ENCODE measurements at regions not wholly inside any gene's neighbourhood (a gene's known extent, or its start where the extent isn't known, plus 50 kb on each side); places are given as distances from the start of the nearest gene placed in this dataset.
"Not testable (repeated sequence)": the region's sequence is repeated elsewhere in the genome, so short reads cannot be mapped to it uniquely, and the experiment has no call there.

DNA sequence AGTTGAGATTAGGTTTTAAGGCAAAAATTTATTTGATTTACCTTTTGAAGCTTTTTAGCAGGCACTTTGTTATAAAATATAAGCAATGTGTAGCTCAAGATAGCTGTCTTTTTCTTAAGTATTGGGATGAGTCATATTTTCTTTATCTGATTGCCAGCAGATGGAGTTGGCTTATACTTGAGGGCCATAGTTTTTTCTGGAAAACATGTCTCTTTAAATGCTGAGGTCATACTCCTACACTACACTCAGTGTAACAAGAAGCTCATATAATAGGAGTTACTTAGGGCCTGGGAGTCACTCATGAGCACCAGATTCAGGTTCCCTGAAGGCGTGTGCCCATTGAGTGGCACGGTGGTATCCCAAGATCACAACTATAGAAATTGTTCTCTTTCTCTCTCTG, 579.8 kb downstream of the EDEM1 start:
- no peak for DNase-seq

DNA sequence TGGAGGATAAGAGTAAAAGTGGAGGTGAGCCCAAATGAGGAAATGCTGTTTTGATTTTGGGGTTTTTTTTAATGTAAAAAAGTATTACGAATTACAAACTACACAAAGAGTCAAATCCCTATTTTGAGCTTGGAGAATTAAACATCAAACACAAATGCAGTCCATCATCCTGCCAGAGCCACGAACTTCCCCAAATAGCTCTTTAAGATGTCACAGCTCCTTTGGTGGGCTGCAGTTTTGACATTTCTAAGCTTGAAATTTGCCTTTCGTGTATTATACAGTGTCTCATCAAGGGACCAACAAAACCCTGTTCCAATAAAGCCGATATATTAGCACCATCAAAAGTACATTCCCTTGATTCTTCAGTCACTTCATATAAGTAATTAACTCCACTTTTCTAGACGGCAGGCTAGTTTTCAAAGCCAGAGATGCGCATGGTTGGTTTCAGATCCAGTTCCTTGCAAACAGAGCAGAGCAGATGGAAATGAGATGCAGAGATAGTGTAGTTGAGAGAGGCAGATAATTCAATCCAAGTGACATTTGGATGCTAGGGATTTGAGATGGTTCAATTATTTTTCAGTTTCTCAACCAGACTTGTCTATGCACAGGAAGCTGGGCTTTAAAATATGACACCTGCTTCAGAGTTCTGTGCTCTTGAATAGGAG, 580.9 kb downstream of the EDEM1 start:
- DNase-seq: no peak

DNA sequence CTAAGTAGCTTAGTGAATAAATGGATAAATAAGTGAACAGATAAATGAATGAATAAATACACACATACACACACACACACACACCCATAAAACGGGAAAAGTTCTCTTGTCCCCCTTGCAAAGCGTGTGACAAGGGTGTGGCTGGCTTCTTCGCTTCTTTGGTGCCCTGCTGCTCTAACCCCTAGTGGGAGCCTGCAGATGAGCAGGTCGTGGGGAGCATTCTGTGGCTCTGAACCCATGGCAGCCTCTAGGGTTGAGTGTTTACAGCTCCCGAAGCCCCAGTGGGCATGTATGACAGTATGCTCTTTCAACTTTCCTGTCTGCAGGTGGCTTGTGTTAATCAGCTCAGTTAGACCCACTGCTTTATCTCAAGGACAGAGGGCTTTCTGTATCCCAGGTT, 582.3 kb downstream of the EDEM1 start:
- no peak for DNase-seq

DNA sequence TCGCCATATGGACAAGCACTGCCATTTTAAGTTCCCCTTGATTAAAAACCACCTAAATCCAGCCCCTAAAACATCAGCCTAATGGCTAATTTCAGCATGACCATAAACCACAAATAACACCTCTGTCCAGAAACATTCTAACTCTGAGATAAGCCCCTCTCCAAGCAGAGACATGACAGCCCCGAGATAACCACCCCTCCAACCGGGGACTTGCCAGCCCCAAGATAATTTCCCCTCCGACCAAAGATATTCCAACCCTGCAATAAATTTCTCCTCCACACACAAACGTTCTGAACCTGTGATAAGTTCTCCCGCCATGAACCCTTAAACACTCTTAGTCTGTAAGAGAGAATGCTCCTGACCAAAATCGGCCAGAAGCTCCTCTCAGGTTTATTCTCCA, 586.8 kb downstream of the EDEM1 start:
- no peak for DNase-seq

DNA sequence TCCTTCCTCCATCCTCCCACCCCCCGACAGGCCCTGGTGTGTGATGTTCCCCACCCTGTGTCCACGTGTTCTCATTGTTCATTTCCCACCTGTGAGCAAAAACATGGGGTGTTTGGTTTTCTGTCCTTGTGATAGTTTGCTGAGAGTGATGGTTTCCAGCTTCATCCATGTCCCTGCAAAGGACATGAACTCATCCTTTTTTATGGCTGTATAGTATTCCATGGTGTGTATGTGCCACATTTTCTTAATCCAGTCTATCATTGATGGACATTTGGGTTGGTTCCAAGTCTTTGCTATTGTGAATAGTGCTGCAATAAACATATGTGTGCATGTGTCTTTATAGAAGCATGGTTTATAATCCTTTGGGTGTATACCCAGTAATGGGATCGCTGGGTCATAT, 587.6 kb downstream of the EDEM1 start:
- DNase-seq: not testable (repeated sequence)

DNA sequence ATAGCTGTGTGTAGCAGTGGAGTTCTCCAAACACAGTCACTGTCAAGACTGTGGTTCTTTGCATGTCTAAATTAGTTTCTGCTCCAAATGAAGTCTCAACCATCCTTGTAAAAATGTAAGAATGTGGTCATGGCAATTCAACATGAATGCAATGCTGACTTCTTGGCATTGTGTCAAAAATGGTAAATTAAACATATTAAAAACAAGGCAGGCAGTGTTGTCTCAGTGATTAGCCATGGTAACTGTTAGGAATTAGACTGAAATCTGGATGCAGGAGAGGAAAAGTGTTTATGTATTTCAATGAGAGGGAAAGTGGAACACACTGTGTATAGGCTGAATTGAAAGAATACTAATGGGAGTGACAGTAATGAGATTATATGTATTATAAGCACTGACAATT, 597.2 kb downstream of the EDEM1 start:
- DNase-seq: no peak

DNA sequence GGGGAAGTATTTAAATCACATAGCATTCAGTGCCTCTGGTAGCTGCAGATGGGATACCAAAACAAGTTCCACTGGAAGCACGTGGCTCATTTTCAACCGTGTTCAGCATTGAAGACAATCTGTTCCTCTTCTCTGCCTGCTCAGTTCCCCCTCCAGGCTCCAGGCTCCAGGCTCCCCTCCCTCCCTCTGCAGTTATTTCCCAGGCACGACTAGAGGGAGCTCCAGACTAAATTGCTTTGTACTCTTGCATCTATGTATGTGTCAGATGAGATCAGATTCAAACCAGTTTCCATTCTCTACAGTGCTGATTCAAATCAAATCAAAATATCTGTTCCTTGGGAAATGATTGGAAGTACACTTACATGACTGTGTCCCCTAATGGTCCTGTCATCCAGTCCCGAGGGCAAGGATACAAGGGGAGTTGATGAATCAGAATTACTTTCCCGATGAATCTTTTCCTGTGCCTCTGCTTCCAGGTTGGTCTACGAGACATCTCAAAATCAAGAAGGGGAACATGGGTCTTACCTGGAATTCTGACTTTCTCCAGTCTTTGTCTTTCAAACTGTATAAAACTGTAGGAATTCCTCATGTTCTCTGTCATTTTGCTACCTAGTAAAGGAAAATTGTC, 600.5 kb downstream of the EDEM1 start:
- peak; percentile 62 for DNase-seq

DNA sequence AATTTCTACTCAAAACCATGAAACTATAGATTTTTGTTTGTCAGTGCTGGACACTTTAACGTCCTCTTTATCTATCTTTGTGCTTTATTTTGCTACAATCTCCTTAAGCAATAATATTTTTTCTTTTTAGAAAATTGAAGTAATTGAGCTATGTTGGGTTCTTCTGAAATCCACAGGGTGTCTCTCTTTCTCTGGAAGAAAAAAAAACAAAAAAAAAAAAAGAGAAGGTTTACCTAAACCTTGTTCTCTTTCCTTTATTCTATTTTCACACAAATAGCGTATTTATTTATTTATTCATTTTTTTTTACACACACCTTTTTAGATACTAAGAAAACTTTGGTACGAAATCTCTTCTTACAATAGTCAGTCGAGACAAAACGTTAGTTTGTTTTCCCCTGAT, 601.0 kb downstream of the EDEM1 start:
- DNase-seq: no peak

DNA sequence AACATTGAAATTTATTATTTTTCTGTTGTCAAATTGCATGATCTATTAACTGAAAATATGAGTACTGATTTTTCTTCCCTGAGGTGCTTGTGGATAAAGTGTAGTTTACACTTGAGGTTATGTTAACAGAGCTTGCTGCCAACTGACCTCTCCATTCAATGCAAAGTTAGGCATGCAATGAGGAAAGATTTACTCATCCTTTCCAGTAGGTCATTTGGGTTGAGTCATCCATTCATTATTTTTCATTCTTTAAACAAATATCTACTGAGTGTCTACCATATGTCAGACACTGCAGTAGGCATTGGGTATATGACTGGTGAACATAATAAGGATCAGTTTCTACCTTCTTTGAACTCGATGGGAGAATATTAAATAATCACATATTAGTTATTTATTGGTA, 604.1 kb downstream of the EDEM1 start:
- DNase-seq: no peak

DNA sequence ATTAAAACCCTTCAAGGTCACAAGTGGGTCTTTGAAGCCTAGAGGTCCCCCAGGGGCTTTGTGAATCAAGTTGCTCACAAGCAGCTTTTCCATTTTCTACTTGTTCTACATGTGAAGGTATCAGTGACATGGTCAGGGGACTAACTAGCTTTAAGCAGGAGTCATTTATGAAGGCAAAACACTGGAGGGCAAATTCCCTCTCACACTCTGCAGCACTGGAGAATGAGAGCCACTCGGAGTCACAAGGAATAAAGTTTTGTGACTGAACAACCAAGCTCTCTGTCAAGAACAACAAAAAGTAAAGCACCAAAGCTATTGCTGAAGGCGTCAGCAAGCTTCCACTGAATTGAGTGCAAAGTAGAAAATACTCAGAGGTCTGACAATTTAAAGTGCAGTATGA, 609.0 kb downstream of the EDEM1 start:
- DNase-seq: no peak

DNA sequence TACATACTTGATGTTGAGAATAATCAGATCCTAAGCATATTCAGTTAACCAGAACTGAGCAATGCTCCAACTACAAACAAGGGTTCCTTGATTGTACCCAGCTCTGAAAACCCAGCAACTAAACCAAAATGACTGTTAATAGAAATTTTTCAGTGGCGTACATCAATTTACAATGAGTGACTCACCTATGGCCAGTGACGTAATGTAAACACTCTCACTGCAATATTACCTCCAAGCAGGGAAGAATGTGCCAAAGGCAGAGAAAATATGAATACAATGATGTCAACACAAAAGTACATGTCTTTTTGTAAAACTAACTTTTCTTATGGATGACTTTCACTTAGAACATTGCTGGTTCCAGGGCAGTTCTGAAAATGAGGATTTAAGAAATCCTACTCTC, 611.3 kb downstream of the EDEM1 start:
- DNase-seq: no peak

DNA sequence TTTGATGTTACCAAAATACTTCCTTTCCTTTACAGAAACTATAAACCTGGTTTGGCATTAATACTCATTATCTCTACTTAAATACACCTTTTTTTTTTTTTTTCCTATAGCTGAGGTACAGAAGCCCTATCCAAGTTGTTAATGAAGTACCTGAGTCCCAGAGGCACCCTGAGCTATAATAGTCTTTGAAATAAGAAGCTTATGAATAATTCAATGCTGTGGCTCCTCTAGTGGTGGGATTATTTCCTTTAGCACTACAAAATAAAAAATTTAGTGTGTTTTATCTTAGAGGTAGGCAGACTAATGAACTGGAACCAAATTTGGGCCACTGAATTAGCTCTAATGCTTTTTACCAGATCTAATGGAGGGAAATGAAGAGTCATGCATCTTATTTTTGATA, 611.9 kb downstream of the EDEM1 start:
- no peak for DNase-seq

DNA sequence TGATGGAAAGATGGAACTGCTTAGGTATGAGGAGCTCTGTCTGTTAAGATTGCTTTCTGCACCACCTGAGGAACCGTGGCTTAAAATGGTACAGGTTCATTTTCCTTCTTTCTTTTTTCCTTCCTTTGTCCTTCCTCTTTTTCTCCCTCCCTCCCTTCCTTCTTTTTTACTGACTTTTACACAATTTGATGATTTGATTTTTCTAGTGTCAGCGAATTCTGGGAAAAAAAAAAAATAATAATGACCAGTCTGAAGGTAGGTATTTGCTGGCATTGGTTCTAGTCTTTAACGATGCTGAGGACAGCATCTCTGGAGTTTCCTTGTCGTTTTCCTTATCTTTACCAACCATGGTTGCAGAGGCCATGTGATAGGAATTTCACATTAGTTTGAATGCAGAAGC, 613.5 kb downstream of the EDEM1 start:
- DNase-seq: no peak

DNA sequence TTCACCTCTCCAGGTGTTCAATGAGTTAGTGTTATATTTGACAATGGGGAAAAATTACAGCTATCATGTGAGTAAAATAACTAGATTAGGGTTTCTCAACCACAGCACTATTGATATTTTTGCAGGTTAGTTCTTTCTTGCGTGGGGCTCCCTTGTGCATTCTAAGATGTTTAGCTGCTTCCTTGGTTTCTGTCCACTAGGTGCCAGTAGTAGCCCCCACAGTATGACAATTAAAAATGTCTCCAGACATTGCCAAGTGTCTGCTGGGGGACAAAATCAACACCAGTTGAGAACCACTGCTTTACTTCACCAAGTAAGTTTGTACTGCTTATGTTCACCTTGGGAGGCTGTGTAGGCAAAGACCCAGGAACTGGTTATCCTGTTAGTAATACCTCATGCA, 618.7 kb downstream of the EDEM1 start:
- no peak for DNase-seq

DNA sequence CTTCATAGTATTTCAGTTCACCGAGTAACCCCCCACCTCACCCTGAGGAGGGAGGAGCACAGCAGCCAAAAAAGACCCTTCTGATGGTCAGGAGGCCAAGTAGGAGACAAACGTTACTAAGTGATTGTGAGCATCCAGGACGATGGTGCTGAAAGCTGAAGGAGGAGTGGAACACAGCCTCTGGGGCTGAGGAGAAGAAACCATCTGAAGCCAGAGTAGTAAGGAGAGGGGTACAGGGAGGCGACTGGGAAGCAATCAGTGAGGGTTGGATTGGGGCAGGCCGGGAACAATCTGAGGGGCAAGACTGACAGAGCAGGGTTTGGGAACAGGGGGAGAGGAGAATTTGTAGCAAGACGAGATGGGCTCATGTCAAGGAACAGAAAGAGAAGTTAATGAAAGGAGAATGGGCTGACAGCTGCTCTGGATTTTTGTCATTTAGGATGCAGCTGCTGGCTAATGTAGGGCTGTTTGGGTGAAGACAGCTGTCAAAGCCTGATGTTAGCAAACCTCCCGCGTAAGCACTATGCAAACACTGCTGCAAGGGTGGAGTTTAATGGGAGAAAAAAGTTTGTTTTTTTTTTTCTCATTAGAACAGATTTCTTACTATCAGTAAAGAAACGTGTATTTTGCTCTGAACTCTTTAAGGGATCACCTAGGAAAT, 622.2 kb downstream of the EDEM1 start:
- DNase-seq: no peak

DNA sequence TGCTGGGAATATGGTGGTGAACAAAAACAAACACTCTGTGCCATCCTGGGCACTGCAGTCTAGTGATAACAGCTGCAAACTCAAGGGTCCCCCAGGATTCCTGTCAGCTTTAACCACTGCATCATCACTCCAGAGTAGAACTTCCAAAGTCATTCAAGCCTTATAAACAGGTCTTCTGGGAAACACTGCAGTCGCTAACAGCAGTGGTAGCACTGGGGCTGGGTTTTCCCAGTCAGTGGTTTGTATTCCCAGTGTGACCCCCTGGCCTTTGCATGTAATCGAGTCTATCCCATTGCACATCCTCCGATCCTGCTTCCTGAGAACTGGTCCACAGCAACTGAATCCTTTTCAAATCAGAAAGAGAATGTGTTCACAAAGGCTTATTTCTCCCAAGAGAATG, 623.5 kb downstream of the EDEM1 start:
- no peak for DNase-seq

DNA sequence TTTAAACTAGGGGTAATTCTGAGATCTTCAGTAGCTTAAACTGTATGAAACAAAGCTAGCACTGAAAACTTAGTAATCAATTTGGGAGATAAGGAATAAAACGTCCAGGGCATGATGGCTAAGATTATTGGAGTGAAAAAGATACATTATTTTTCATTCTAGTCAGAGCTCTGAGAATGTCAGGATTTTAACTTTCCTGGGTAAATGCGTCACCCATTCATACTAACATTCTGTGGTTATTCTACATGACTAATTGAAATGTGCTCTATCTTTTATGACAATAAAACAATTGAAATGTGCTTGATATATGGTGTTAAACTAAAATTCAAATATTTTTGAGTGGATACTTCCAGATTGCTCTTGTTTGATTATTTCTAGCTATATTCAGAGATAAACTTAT, 626.0 kb downstream of the EDEM1 start:
- no peak for DNase-seq

DNA sequence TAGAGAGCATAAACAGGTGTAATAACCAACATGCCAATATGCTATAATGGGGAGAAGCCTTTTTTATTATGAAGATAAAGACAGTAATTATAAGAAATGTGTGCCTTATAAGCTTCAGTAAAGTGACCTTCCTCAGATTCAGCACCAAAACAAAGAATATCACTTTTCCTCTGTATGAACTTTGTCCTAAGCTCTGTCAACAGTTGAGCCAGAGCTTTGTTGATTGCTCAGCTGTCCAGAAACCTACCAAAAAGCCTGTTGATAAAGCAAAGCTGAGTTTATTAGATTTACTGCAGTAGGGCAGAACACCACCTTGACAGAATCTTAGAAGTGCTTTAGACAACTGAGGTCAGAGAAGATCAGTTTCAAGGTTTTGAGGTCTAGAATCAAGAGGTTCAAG, 635.3 kb downstream of the EDEM1 start:
- no peak for DNase-seq

DNA sequence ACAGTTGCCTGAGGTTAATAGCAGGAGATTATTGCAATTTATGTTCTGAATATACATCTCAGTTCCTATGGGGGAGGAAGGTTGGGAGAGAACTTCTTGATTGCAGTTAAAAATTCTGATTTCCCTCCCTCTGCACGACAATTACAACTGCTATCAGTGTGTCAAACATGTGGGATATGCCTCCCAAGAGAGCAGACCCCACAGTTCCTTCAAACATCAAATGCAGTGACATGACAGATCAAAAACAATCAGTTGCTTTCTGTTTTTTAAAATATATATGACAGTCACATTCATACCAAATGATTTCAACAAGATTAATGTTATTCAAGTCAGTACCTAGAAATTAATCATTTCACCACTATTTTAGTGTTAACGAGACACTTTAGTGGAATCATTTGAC, 639.0 kb downstream of the EDEM1 start:
- DNase-seq: no peak

DNA sequence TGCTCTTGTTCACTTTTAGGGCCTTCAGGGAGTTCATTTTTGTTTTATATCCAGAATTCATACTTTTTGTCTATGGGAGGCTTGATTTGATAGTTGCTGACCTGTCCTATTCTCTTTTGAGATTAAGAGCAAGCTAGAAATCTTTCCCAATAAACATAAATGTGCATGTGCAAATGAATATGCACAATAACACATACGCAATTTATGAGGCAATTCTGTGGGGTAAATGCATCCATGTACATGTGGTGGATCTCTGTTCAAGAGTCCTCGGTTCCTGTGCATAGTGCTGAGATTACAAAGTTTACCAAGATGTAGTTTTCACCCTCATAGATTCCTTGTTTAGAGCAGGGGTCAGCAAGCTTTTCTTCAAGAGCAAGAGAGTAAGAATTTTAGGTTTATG, 640.7 kb downstream of the EDEM1 start:
- no peak for DNase-seq

DNA sequence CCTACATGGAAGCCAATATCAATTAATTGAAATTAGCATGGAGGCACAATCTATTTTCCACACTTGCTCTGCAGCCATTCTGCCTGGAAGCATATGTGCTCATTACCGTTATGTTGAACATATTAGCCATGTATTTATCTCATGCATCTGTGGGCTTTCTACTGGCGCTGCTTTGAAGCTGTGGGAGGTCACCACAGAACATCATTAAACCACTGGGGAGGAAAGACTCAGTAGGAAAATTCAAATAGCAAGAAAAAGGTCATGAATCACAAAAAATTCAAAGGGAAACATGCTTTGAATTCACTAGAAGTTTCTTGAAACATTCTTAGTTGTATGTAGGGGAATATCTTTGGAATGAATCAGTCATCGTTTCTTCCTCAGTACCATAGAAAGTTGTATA, 652.5 kb downstream of the EDEM1 start:
- DNase-seq: no peak

DNA sequence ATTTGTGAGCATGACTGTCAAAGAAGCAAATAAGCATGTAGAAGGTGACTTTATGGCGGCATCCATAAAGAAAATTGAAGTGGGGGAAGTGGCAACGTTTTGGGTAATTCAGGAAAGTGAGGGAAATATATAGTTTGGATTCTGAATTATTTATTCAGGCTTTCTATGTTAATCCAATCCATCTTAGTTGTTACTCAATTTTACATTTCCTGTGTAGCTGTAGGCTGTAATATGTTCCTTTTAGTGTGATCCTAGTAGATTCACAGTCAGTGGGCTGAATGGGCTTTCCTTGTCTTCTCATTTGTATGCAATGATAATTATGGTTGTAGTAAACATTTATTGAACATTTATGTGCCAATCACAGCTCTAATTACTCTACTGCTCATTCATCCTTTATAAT, 654.1 kb downstream of the EDEM1 start:
- no peak for DNase-seq

DNA sequence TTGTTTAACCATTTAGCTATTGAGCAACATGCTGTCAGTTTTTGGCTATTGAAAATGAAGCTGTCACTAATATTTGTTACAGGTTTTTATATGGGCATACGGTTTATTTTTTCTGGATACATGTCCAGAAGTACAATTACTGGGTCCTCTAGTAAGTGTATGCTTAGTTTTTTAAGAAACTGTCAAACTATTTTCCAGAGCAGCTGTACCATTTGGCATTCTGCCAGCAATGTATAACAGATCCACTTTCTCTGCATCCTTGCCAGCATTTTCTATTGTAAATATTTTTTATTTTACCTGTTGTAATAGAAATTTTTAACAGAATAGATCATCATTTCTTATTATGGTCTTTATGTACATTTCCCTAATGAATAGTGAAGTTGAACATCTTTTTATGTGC, 658.8 kb downstream of the EDEM1 start:
- no peak for DNase-seq

DNA sequence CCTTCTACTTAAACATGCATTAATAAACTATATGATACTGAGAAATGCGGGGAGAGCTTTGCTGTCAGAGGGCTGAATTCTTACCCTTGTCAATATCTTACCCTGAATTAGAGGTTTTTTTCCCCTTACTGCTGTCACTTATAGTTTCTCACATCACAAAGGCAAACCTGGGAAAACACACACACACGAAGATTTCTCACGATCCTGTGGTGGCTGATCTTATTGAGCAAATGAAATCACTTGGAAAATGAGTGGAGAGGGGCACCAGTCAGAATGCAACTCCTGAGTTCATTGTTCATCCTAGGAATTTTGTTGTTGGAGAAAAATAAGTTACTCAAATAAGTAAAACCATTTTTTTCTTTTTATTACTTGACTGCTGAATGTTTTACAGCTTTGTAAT, 673.6 kb downstream of the EDEM1 start:
- no peak for DNase-seq

DNA sequence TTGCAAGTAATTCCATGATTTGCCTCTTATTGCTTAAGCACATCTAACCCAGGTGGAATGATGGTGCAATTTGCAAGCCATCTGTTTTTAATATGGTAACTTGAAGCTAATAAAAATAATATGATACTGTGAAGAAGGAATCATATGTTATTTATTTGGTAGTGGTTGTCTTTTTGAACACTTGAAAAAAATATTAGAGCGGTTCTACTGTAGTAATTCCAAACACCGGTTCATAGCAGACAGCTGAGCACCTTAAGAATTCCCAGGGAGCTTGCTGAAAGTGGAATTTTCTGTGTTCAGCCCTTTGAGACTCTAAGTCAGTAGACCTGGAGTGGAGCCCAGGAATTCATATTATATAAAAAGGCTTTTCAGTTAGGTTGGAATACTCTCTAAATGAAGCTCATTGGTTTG, 687.4 kb downstream of the EDEM1 start:
- DNase-seq: peak; percentile 40

Data from midbrain (tissue), 1 donor.